ENCODE measurements at regions not wholly inside any gene's neighbourhood (a gene's known extent, or its start where the extent isn't known, plus 50 kb on each side); places are given as distances from the start of the nearest gene placed in this dataset.

DNA sequence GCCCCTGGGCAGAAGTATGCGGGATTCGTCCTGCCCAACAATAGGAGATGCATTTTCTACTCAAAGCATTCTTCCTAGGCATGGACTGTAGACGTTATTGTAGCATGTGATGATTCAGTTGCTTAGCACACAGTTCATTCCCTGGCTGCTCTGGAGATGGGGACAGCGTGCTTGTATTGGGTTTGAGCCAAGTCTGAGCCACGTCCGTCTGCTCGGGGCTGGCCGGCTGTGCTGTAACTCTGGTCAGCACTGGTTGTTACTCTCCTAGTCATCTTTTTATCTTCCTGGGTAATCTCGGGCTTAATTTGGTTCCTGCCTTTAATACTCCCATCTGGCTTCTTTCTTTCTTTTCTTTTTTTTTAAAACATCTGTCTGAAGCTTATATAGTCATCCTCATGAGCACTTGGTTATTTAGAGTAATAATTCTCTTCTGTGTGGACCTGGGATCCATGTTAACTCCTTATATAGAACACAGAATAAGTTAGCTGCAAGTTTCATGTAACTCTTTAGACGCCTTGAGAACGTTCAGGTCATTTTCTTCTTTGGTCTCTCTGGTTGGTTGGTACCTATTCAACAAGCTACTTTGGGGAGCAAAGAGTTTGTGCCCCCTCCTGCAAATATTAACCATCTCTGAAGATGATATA is 118.8 kb upstream of the RPS23 start:
- no peak for DNase-seq (ENCODE audit: low read depth in 2 of 2)

DNA sequence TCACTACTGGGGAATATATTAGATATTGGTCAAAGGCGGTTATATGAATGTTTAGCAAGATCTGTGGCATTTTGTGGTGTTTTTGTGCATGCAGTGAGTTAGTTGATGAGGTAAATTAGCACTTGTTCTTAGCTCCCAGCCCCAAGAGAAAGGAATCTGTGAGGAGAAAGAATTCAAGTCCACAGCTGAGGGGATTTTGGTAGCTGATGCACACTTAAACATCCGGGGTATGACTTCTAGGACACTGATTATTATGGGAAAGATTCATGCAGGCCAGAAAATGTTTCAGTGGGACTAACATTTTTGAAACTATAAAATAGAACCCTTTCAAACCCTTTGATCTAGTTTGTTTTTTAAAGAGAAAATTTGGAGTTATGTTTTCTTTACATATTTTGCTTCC is 118.2 kb upstream of the RPS23 start:
- no peak for DNase-seq (ENCODE audit: low read depth in 2 of 2)

DNA sequence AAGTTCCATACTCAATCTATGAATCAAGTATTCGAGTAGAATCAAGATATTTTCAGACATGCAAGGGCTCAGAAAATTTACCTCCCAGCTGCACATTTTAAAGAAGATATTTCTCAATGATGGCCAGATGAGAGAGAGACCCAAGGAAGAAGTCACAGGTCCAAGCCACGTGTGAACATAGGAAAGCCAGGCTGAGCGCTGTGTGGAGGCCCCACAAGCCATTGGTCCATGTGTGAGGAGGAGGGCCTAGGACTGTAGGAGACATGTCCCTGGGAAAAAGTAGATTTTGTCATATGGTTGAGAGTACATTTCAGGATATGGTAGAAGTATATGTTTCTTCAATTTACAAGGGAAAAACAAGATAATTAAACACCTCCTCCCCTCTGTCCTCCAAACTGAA is 115.8 kb upstream of the RPS23 start:
- no peak for DNase-seq (ENCODE audit: low read depth in 2 of 2)

GRCh38 chr5:82390088-82390487 is 111.9 kb upstream of the RPS23 start:
- DNase-seq (ENCODE audit: low read depth in 2 of 2): no peak

DNA sequence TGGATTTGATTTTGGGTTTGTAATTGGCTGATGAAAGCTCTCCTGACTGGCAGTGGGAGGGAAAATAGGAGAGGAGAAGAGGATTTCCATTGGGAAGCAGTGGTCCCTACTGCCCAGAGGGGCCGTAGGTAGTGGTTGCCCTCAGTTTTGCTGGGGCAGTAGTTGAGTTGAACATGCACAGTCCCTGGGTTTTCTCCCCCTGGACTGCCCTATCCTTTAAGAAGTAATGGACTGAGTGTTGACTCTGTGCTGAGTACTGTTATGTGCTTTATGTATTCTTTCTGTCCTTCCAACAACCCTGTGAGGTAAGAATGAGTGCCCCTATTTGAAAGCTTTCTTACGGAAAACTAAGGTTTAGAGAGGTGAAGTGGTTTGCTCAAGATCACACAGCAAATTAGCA is 111.2 kb upstream of the RPS23 start:
- no peak for DNase-seq (ENCODE audit: low read depth in 2 of 2)

GRCh38 chr5:82388181-82388580 is 110.0 kb upstream of the RPS23 start:
- no peak for DNase-seq (ENCODE audit: low read depth in 2 of 2)

- no peak for DNase-seq (ENCODE audit: low read depth in 2 of 2)
Observed at GRCh38 chr5:82387819-82388166, 109.6 kb upstream of the RPS23 start.

GRCh38 chr5:82387001-82387818 is 109.1 kb upstream of the RPS23 start:
- DNase-seq (ENCODE audit: low read depth in 2 of 2): no peak

DNA sequence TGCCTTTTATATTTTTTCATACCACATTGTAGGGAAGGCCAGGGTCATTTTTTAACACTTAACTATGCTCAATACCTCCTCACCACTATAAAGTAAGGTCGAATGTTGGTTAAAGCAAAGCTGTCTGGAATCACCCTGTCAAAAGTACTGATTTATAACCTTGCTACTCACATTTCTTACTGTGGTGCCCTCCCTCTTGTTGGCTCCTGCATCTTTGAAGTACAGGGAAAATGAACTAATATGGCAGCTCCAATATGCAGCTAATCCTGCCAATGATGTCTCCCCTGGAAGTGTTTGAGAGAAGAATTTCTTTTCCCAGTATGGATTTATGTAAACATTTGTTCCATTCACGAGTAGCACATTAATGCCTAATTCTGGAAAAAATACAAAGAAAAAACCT is 108.4 kb upstream of the RPS23 start:
- DNase-seq (ENCODE audit: low read depth in 2 of 2): no peak

GRCh38 chr5:82384034-82384750 is 106.0 kb upstream of the RPS23 start:
- DNase-seq (ENCODE audit: low read depth in 2 of 2): no peak

DNA sequence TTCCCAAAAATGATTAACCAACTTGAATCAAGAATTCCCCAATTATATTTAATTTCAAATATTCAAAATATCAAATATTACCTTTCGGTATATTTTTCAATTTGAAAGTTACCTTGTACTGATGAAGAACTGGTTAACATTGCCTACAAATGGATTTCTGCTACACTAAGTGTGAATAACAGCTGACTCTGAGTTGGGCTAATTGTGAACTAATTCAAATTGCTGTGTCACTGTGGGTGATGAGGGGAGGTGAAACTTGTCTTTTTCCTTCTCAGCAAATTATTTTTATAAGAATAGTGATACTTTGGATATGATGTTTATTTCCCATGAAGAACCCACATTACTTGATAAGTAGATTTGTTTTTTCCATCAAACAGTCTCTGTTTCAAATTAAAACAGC is 103.4 kb upstream of the RPS23 start:
- no peak for DNase-seq (ENCODE audit: low read depth in 2 of 2)

DNA sequence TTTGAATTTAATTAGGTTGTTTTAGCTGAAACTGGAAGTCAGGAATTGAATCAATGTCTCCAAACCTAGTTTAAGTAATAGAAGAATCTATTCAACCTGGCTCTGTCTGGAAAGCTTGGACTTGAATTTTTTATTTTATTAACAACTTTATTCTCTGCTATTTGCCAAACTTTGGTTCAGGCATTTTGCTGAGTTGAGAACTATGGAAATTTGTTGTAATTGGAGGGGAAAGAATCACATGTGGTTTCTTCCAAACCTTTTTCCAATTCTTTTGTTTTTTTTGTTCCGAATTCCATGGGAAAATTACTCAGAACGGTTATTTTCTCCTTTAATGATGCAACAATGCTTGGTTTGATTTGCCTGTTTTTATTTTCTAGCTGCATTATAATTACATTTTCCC is 98.2 kb upstream of the RPS23 start:
- no peak for DNase-seq (ENCODE audit: low read depth in 2 of 2)

GRCh38 chr5:82375488-82376244 is 97.5 kb upstream of the RPS23 start:
- no peak for DNase-seq (ENCODE audit: low read depth in 2 of 2)

- DNase-seq (ENCODE audit: low read depth in 2 of 2): no peak
Observed at GRCh38 chr5:82374637-82375036, 96.5 kb upstream of the RPS23 start.

DNA sequence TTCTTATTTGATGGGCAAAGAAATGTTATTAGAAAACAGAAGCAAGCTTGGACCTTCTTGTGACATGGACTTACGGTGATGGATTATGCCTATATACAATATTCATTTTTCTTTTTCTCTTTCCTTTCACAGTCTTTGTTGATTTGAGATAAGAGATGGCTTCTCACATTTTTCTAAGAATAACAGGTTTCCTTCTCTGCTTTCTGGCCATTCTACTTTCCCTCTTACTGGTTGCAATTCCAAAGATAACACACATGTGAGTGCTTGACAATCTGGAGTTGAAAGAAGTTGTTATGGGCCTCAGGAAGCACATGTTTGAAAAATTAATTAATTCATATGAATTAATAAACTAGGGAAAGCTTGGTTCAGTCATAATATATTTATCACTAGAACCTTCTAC is 89.8 kb upstream of the RPS23 start:
- no peak for DNase-seq (ENCODE audit: low read depth in 2 of 2)

DNA sequence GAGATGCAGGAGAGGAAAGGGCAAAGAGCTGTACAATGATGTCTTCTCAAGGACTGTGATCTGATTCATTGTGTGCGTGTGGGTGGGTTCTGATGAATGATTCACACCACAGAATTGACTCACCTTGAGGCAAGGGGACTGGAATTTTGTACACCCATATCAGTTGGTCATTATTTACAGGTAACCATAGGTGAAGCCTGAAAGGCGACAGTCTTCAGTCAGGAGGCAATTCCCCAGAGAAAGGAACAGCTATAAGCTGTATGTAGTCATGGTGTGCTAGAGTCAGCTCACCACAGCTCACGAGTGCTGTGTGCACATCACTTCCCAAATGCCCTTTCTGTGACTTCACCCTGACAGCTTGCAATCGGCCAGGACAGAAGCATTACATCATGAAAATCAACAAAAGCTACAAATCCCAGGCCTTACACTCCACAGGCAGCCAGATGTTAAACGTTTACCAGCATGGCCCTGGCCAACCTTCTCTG is 87.6 kb upstream of the RPS23 start:
- DNase-seq (ENCODE audit: low read depth in 2 of 2): peak in 1 of 2 donors; percentile 22

DNA sequence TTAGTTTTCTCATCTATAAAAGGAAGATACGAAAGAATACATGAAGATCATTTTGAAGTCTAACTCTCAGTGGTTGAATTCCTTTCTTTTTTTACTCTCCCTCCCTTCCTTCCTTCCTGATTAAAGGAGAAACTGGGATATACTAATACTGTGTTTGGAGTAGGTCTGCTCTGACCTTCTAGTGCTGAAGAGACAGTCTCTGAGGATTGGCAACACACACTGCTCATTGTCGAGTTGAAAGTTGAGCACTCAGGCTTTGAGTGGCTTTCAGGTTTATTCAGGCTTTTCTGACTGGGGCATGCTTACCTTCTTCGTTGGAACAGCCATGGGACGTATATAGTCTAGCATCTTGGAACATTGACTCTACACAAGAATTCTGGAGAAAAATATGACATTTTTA is 86.9 kb upstream of the RPS23 start:
- no peak for DNase-seq (ENCODE audit: low read depth in 2 of 2)

DNA sequence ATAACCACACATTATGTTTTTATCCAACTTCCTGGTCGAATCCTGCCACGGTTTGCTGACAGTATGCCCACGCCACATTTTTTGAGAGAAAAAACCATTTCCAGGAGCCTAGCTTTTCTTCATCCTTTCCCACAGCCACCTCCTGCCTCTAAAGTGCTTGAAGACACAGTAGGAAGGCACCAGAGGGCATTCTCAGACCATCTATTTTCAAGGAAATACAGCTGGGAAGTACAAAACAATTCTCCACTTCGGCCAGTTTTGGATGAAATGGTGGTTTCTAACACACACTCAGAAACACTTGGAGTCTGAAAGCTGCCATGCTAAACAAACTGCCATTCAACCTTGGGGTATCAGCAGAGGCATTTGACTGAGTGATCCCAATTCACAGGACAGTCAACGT is 86.3 kb upstream of the RPS23 start:
- DNase-seq (ENCODE audit: low read depth in 2 of 2): no peak

DNA sequence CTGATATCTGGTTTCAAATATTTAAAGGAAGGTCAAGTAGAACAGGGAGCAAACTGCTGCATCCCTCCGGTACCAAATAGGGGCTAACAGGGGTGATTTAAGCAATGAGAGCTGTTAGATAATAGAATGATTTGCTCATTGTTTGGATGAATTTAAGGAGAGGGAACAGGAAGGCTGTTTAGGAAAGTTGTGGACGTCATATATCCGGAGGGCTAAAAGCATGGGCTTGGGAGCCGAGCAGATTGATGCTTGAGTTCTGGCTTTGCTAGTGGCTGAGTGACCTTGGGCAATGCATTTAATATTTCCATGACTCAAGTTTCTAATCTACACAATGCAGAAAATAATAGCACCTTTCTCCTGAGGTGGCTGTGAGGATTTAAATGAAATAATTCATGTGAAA is 85.4 kb upstream of the RPS23 start:
- DNase-seq (ENCODE audit: low read depth in 2 of 2): no peak

DNA sequence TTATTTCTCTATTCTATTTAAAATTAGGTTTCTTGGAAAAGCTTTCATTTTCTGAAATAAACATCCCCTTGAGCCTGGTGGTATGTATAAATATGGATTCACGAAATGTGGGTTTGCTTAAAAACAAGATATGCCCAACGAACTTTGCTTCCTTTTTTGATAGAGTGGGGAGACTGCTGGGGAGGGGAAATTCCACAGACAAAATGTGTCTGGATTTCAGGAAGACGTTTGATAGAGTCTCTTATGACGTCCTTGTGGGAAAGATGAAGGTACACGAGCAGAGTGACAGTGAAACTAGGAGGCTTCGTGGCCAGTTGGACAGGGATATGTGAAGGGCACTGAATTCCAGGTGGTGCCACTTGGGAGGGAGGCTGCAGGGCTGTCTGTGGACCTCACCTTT is 84.5 kb upstream of the RPS23 start:
- no peak for DNase-seq (ENCODE audit: low read depth in 2 of 2)

- no peak for DNase-seq (ENCODE audit: low read depth in 2 of 2)
Observed at GRCh38 chr5:82360022-82360421, 81.9 kb upstream of the RPS23 start.

DNA sequence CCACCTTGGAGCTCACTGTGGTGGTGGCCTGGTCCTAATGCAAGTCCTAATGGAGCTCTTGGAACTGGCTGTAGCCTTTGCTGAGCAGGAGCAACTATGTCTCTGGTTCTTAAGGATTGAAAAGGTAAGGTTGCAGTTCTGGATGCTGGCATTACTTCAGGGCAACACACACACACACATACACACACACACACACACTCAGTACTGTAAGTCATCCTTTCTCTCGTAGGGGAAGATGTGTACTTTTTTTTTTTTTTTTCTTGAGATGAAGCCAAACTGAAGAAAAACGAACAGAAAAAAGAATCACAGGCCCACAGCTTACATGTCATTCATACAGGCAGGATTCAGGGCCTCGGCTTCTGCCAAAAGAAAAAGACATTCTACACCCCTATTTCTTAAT is 81.1 kb upstream of the RPS23 start:
- DNase-seq (ENCODE audit: low read depth in 2 of 2): no peak
